ENCODE measurements at regions not wholly inside any gene's neighbourhood (a gene's known extent, or its start where the extent isn't known, plus 50 kb on each side); places are given as distances from the start of the nearest gene placed in this dataset.

DNA sequence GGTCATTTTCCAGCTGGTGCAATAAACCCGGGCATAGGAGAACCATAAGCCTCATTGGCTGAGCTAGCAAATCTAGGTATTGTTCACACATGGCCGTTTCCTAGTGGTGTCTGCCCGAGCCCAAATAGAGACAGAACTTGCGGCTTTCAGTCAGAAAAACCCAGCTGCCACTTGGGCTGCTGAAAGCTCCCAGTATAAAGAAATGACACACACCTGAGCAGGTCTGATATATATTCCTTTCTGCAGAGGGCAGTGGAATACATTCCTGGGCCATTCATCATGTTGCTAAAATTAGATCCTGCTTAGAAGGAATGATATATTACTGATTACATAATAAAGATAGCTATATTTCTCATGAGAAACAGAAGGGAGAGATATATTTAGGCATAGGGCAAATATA lies 83.9 kb upstream of the IRX5 start:
- no peak for DNase-seq (ENCODE audit: extremely low spot score)
- intact Hi-C loops (cut with DNase I), result no loop called here
- no peak overlapping the region for H3K4me3 ChIP-seq
- H3K9me3 ChIP-seq, result peaks cover 0 to 24% (median 8%) of the 10 kb centered on the region in 4 donors
- H3K4me1 ChIP-seq, result no peaks in the 10 kb centered on the region
- H3K36me3 ChIP-seq, result no peaks in the 10 kb centered on the region
- no peak overlapping the region for H3K27ac ChIP-seq (replicated peaks in 1 of 4)
- 36% methylated on average over 4 of the region's 4 CpGs for WGBS
- peaks cover 0 to 6% (median 0%) of the 10 kb centered on the region in 4 donors for H3K27me3 ChIP-seq
- TF ChIP-seq EP300 (IDR thresholded peaks at IDR 0.05) (no peak), POLR2A (IDR thresholded peaks at IDR 0.05; ENCODE audit: low read depth) (no peak), POLR2AphosphoS5 (IDR thresholded peaks at IDR 0.05) (no peak)
- TF ChIP-seq, protein P1, sequence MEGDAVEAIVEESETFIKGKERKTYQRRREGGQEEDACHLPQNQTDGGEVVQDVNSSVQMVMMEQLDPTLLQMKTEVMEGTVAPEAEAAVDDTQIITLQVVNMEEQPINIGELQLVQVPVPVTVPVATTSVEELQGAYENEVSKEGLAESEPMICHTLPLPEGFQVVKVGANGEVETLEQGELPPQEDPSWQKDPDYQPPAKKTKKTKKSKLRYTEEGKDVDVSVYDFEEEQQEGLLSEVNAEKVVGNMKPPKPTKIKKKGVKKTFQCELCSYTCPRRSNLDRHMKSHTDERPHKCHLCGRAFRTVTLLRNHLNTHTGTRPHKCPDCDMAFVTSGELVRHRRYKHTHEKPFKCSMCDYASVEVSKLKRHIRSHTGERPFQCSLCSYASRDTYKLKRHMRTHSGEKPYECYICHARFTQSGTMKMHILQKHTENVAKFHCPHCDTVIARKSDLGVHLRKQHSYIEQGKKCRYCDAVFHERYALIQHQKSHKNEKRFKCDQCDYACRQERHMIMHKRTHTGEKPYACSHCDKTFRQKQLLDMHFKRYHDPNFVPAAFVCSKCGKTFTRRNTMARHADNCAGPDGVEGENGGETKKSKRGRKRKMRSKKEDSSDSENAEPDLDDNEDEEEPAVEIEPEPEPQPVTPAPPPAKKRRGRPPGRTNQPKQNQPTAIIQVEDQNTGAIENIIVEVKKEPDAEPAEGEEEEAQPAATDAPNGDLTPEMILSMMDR (IDR thresholded peaks at IDR 0.05), result no peak

DNA sequence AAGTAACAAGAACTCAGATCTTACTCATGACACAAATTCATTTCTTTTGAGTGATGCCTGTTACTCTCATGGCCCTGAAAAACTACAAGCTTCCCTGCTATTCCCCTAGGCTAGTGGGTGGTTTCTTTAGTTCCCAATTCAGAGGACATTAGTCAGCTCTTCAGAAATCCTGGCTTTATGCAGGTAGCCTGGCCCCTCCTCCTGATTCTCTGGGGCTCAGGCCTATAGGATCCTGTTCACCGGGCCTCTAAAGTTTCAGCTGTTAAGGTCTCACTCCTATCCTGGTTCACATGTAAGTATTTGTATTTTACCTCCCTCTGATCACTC lies 87.3 kb upstream of the IRX5 start:
- WGBS, result 85% methylated on average over 1 of the region's 1 CpG
- TF ChIP-seq EP300 (IDR thresholded peaks at IDR 0.05) (no peak), POLR2AphosphoS5 (IDR thresholded peaks at IDR 0.05) (no peak), POLR2A (IDR thresholded peaks at IDR 0.05; ENCODE audit: low read depth) (no peak)
- TF ChIP-seq, protein P1 (IDR thresholded peaks at IDR 0.05), result no peak

DNA sequence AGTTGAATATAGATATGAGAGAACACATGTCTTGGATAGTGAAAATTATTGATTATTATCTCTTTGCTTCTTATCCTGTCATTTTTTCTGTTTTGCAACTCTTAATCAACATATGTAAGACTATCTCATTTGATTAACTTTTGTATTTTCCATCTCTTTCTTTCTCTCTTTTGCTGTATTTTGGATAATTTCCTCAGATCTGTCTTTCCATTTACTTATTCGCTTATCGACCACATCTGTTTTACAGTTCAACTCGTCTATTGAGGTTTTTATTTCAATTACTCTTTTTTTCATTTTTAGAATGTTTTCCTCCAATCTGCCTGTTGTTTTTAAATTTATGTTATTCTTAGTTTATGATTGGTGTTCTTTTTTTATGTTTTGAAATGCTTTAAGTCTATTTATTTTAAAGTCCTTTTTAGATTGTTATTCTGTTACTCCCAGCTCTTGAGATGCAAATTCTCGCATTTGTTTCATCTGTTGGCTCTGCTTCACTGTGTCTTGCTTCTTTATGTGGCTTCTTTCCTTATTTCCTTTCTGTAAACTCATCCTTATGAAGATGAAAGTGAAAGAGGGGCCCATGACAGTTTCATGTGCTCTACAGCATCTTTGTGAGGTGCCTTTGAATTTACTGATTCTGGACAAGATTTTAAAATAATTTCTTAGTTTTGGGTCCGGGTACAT lies 87.8 kb upstream of the IRX5 start:
- no peak for DNase-seq (ENCODE audit: extremely low spot score)
- H3K27me3 ChIP-seq, result peaks cover 0 to 4% (median 0%) of the 10 kb centered on the region in 4 donors
- H3K4me1 ChIP-seq, result no peaks in the 10 kb centered on the region
- no peak overlapping the region for H3K27ac ChIP-seq (replicated peaks in 1 of 4)
- H3K36me3 ChIP-seq, result no peaks in the 10 kb centered on the region
- intact Hi-C loops (cut with DNase I), result no loop called here
- H3K4me3 ChIP-seq, result no peak overlapping the region
- H3K9me3 ChIP-seq, result peaks cover 0 to 24% (median 8%) of the 10 kb centered on the region in 4 donors
- 85% methylated on average over 5 of the region's 5 CpGs for WGBS
- TF ChIP-seq, protein P1 (IDR thresholded peaks at IDR 0.05), result no peak
- TF ChIP-seq POLR2A (IDR thresholded peaks at IDR 0.05; ENCODE audit: low read depth) (no peak), POLR2AphosphoS5 (IDR thresholded peaks at IDR 0.05) (no peak), EP300 (IDR thresholded peaks at IDR 0.05) (no peak)

More for the DNA sequence above, 87.3 kb upstream of the IRX5 start:
- no peak for DNase-seq (ENCODE audit: extremely low spot score)
- H3K27me3 ChIP-seq, result no peaks in the 10 kb centered on the region
- H3K27ac ChIP-seq (replicated peaks in 1 of 4), result no peak overlapping the region
- no peaks in the 10 kb centered on the region for H3K36me3 ChIP-seq
- intact Hi-C loops (cut with DNase I), result no loop called here
- H3K9me3 ChIP-seq, result peaks cover 0 to 24% (median 8%) of the 10 kb centered on the region in 4 donors
- H3K4me3 ChIP-seq, result no peak overlapping the region
- no peaks in the 10 kb centered on the region for H3K4me1 ChIP-seq

DNA sequence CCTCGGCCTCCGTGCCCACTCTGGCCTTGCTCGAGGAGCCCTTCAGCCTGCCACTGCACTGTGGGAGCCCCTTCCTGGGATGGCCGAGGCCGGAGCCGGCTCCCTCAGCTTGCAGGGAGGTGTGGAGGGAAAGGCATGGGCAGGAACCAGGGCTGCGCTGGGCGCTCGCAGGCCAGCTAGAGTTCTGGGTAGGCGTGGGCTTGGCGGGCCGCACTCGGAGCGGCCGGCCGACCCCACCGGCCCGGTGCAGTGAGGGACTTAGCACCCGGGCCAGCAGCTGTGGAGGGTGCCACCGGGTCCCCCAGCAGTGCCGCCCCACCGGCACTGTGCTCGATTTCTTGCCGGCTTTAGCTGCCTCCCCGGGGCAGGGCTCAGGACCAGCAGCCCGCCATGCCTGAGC lies 101.0 kb upstream of the IRX5 start:
- intact Hi-C loops (cut with DNase I), result no loop called here
- Histone ChIP-seq H3K27me3 (no peaks in the 10 kb centered on the region), H3K4me3 (no peak overlapping the region), H3K36me3 (no peaks in the 10 kb centered on the region), H3K9me3 (peaks cover 0 to 10% (median 9%) of the 10 kb centered on the region in 4 donors), H3K27ac (replicated peaks in 1 of 4) (no peak overlapping the region), H3K4me1 (no peaks in the 10 kb centered on the region)
- TF ChIP-seq POLR2A (IDR thresholded peaks at IDR 0.05; ENCODE audit: low read depth), result no peak
- TF ChIP-seq, protein P1 (IDR thresholded peaks at IDR 0.05), result no peak
- no peak for TF ChIP-seq POLR2AphosphoS5 (IDR thresholded peaks at IDR 0.05)
- TF ChIP-seq EP300 (IDR thresholded peaks at IDR 0.05), result no peak
- WGBS, result 94% methylated on average over 24 of the region's 26 CpGs
- no peak for DNase-seq (ENCODE audit: extremely low spot score)

DNA sequence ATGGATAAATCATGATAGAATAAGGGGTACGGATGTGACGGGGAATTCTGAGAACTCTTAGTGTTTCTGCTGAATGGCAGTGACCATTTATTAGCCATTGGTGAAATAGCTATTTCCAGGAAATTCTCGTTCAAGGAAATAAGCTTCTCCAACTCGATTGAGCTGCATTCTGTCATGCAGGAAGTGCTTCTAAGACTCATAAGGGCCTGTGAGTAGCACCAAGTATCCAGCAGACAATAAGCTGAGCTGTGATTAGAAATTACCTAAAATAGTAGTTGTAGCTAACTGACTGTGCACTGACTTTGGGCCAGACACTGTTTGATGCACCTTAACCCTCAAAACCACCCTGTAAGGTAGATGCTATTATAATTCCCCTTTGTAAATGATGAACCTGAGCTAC lies 107.8 kb upstream of the IRX5 start:
- 64% methylated on average over 4 of the region's 4 CpGs for WGBS
- TF ChIP-seq POLR2A (IDR thresholded peaks at IDR 0.05; ENCODE audit: low read depth) (no peak), EP300 (IDR thresholded peaks at IDR 0.05) (no peak), POLR2AphosphoS5 (IDR thresholded peaks at IDR 0.05) (no peak)
- TF ChIP-seq, protein P1 (IDR thresholded peaks at IDR 0.05), result no peak
- no peak for DNase-seq (ENCODE audit: extremely low spot score)
- intact Hi-C loops (cut with DNase I), result no loop called here
- Histone ChIP-seq H3K4me1 (no peaks in the 10 kb centered on the region), H3K27ac (replicated peaks in 1 of 4) (no peak overlapping the region), H3K36me3 (no peaks in the 10 kb centered on the region), H3K9me3 (no peaks in the 10 kb centered on the region), H3K4me3 (no peak overlapping the region), H3K27me3 (peaks cover 0 to 20% (median 0%) of the 10 kb centered on the region in 4 donors)
